ENCODE measurements at regions not wholly inside any gene's neighbourhood (a gene's known extent, or its start where the extent isn't known, plus 50 kb on each side); places are given as distances from the start of the nearest gene placed in this dataset.
A peak's percentile ranks its signal among the peaks of the same experiment; 100 is the strongest.

DNA sequence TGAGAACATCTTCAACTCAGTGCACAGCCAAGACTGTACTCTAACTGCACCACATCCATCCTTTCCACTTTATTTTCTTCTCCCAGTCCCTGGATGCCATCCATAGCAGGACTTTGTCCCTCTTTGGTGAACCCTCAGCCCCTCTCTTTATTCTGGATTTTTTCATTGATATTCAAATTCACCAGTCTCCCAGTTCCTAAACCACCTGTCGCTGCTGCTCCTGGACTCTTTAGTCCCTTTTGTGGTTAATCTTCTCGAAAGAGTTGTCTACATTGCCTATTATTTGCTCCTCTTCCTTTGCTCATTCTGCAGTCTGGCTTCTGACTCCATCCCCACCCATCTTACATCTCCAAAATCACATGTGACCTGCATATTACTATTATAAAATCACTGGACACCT lies 59.4 kb upstream of the ZSWIM6 start:
- Histone ChIP-seq H3K36me3 (no peaks in the 10 kb centered on the region), H3K27me3 (no peaks in the 10 kb centered on the region), H3K4me3 (no peak overlapping the region), H3K4me1 (no peaks in the 10 kb centered on the region), H3K9me3 (no peaks in the 10 kb centered on the region), H3K27ac (no peak overlapping the region)
- DNase-seq (ENCODE audit: low spot score) = no peak
- no peak for TF ChIP-seq CTCF (IDR thresholded peaks at IDR 0.05)

GRCh38 chr5:61273279-61273975 lies 58.6 kb upstream of the ZSWIM6 start:
- no peak for DNase-seq (ENCODE audit: low spot score)
- Histone ChIP-seq H3K9me3 (no peaks in the 10 kb centered on the region), H3K27ac (no peak overlapping the region), H3K27me3 (no peaks in the 10 kb centered on the region), H3K4me3 (no peak overlapping the region), H3K36me3 (no peaks in the 10 kb centered on the region), H3K4me1 (no peaks in the 10 kb centered on the region)
- no peak for TF ChIP-seq CTCF (IDR thresholded peaks at IDR 0.05)

DNA sequence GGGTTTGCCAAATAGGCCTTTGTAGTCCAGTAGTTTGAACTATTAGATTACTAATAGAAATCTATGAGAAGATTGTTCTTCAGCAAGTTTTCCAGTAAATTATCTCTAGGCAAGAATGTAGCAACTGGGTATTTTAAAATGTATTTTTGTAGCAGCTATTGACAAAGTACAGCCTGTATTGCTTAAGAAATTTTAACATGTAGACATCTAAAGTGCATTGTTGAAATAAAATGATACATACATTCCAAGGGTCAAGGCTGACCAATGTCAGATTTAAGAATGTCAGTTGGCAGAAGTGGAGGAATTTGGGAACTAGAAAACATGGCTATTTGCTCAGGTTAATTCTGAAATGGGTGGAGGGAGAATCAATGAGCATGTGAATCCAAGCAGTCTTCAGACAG lies 57.5 kb upstream of the ZSWIM6 start:
- Histone ChIP-seq H3K9me3 (no peaks in the 10 kb centered on the region), H3K27me3 (no peaks in the 10 kb centered on the region), H3K4me3 (no peak overlapping the region), H3K36me3 (no peaks in the 10 kb centered on the region), H3K27ac (no peak overlapping the region), H3K4me1 (no peaks in the 10 kb centered on the region)
- DNase-seq (ENCODE audit: low spot score) = no peak
- no peak for TF ChIP-seq CTCF (IDR thresholded peaks at IDR 0.05)

DNA sequence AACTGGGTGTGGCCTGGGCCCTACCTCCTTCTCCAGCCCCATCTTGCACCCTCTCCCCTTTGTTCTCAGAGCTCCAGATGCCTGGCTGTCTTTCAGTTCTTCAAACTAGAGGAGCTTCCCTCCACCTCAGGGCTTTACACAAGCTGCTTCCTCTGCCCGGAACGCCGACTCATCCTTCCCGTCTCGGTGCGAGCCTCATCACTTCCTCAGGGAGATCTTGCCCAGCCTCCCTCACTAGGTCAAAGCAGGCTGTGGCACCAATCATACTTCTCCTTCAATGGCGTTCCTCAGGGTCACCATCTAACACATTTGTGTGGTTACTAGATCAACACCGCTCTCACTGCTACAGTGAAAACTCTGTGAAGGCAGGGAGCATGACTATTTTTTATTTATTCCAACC lies 56.2 kb upstream of the ZSWIM6 start:
- no peaks in the 10 kb centered on the region for H3K9me3 ChIP-seq
- DNase-seq (ENCODE audit: low spot score) = peak; percentile 67
- no peak for TF ChIP-seq CTCF (IDR thresholded peaks at IDR 0.05)
- H3K36me3 ChIP-seq = no peaks in the 10 kb centered on the region
- H3K4me3 ChIP-seq = no peak overlapping the region
- peaks cover 0 to 11% of the 10 kb centered on the region in 2 donors for H3K4me1 ChIP-seq
- peak overlapping the region in 1 of 2 donors; percentile 34 for H3K27ac ChIP-seq
- no peaks in the 10 kb centered on the region for H3K27me3 ChIP-seq

- Histone ChIP-seq H3K9me3 (no peaks in the 10 kb centered on the region), H3K4me3 (no peak overlapping the region), H3K27ac (no peak overlapping the region), H3K27me3 (no peaks in the 10 kb centered on the region), H3K36me3 (no peaks in the 10 kb centered on the region), H3K4me1 (peaks cover 0 to 14% of the 10 kb centered on the region in 2 donors)
- TF ChIP-seq CTCF (IDR thresholded peaks at IDR 0.05) = peak in 1 of 2 donors; percentile 46
- DNase-seq (ENCODE audit: low spot score) = no peak
Observed at GRCh38 chr5:61277190-61277589, 54.9 kb upstream of the ZSWIM6 start.

- H3K9me3 ChIP-seq = no peaks in the 10 kb centered on the region
- no peak overlapping the region for H3K4me3 ChIP-seq
- H3K36me3 ChIP-seq = no peaks in the 10 kb centered on the region
- H3K27me3 ChIP-seq = no peaks in the 10 kb centered on the region
- peaks cover 0 to 14% of the 10 kb centered on the region in 2 donors for H3K4me1 ChIP-seq
- H3K27ac ChIP-seq = no peak overlapping the region
- no peak for TF ChIP-seq CTCF (IDR thresholded peaks at IDR 0.05)
- DNase-seq (ENCODE audit: low spot score) = no peak
Observed at GRCh38 chr5:61277781-61278180, 54.3 kb upstream of the ZSWIM6 start.

All from right atrium auricular region (tissue), 2 donors.